ENCODE measurements at regions not wholly inside any gene's neighbourhood (a gene's known extent, or its start where the extent isn't known, plus 50 kb on each side); places are given as distances from the start of the nearest gene placed in this dataset.

DNA sequence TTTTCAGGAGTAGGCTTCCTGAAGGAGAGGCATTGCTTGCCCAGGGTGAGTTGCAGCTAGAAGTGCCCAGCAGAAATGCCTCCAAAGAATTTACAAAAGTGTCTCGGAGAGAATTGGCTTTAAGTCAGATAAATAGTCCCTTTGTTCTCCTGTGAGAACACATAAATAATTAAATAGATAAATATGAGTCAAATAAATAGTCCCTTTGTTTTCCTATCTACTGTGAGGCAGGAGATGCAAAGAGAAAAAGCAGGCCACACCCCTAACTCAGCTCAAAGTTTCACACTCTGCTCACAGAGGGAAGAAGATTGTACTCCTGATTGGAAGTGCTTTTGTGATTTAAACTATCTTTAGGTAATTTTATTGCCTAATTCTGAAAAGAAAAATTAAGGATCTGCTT lies 180.7 kb upstream of the PRSS16 start (continued):
- no peak for TF ChIP-seq NR1H2 (CRISPR knock-in tag; IDR thresholded peaks at IDR 0.05)

- TF ChIP-seq PRRX2 (CRISPR knock-in tag; IDR thresholded peaks at IDR 0.05) (no peak), ZNF232 (CRISPR knock-in tag; IDR thresholded peaks at IDR 0.05) (no peak), MYBL2 (CRISPR knock-in tag; IDR thresholded peaks at IDR 0.05) (no peak), SOX15 (CRISPR knock-in tag; IDR thresholded peaks at IDR 0.05) (no peak), TEAD4 (CRISPR knock-in tag; IDR thresholded peaks at IDR 0.05) (no peak), NFATC4 (CRISPR knock-in tag; IDR thresholded peaks at IDR 0.05) (no peak), CTCF (IDR thresholded peaks at IDR 0.05) (no peak), JUN (CRISPR knock-in tag; IDR thresholded peaks at IDR 0.05) (no peak), ZNF423 (CRISPR knock-in tag; IDR thresholded peaks at IDR 0.05) (no peak), EMX1 (CRISPR knock-in tag; IDR thresholded peaks at IDR 0.05) (no peak), SMAD4 (CRISPR knock-in tag; IDR thresholded peaks at IDR 0.05) (no peak), MXD4 (CRISPR knock-in tag; IDR thresholded peaks at IDR 0.05; ENCODE audit: borderline replicate concordance) (no peak), USF2 (CRISPR knock-in tag; IDR thresholded peaks at IDR 0.05) (no peak), ZMAT4 (CRISPR knock-in tag; IDR thresholded peaks at IDR 0.05) (no peak), CREM (CRISPR knock-in tag; IDR thresholded peaks at IDR 0.05) (no peak), ZNF671 (CRISPR knock-in tag; IDR thresholded peaks at IDR 0.05) (no peak), CBFB (CRISPR knock-in tag; IDR thresholded peaks at IDR 0.05; ENCODE audit: low read depth) (no peak)
- TF ChIP-seq, protein P1, sequence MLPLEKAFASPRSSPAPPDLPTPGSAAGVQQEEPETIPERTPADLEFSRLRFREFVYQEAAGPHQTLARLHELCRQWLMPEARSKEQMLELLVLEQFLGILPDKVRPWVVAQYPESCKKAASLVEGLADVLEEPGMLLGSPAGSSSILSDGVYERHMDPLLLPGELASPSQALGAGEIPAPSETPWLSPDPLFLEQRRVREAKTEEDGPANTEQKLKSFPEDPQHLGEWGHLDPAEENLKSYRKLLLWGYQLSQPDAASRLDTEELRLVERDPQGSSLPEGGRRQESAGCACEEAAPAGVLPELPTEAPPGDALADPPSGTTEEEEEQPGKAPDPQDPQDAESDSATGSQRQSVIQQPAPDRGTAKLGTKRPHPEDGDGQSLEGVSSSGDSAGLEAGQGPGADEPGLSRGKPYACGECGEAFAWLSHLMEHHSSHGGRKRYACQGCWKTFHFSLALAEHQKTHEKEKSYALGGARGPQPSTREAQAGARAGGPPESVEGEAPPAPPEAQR (CRISPR knock-in tag; IDR thresholded peaks at IDR 0.05): no peak
- TF ChIP-seq, protein P2, sequence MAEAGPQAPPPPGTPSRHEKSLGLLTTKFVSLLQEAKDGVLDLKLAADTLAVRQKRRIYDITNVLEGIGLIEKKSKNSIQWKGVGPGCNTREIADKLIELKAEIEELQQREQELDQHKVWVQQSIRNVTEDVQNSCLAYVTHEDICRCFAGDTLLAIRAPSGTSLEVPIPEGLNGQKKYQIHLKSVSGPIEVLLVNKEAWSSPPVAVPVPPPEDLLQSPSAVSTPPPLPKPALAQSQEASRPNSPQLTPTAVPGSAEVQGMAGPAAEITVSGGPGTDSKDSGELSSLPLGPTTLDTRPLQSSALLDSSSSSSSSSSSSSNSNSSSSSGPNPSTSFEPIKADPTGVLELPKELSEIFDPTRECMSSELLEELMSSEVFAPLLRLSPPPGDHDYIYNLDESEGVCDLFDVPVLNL (CRISPR knock-in tag; IDR thresholded peaks at IDR 0.05; ENCODE audit: borderline replicate concordance, low read depth): no peak
- TF ChIP-seq, protein P3, sequence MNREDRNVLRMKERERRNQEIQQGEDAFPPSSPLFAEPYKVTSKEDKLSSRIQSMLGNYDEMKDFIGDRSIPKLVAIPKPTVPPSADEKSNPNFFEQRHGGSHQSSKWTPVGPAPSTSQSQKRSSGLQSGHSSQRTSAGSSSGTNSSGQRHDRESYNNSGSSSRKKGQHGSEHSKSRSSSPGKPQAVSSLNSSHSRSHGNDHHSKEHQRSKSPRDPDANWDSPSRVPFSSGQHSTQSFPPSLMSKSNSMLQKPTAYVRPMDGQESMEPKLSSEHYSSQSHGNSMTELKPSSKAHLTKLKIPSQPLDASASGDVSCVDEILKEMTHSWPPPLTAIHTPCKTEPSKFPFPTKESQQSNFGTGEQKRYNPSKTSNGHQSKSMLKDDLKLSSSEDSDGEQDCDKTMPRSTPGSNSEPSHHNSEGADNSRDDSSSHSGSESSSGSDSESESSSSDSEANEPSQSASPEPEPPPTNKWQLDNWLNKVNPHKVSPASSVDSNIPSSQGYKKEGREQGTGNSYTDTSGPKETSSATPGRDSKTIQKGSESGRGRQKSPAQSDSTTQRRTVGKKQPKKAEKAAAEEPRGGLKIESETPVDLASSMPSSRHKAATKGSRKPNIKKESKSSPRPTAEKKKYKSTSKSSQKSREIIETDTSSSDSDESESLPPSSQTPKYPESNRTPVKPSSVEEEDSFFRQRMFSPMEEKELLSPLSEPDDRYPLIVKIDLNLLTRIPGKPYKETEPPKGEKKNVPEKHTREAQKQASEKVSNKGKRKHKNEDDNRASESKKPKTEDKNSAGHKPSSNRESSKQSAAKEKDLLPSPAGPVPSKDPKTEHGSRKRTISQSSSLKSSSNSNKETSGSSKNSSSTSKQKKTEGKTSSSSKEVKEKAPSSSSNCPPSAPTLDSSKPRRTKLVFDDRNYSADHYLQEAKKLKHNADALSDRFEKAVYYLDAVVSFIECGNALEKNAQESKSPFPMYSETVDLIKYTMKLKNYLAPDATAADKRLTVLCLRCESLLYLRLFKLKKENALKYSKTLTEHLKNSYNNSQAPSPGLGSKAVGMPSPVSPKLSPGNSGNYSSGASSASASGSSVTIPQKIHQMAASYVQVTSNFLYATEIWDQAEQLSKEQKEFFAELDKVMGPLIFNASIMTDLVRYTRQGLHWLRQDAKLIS (CRISPR knock-in tag; IDR thresholded peaks at IDR 0.05; ENCODE audit: borderline replicate concordance): no peak
- Mint-ChIP-seq H3K27ac (no peak overlapping the region), H3K27me3 (ENCODE audit: low read depth) (no peaks in the 10 kb centered on the region; the same call in 1 of the 2 replicates), H3K4me3 (no peak overlapping the region), H3K36me3 (no peaks in the 10 kb centered on the region), H3K9me3 (no peaks in the 10 kb centered on the region), H3K4me1 (0 out of 2 replicates have a peak, but pooled peaks cover 2% of the 10 kb centered on the region)
- ChIA-PET POLR2A (no interaction called here), CTCF (no interaction called here)
- no peak for ATAC-seq
- no peak for DNase-seq (ENCODE audit: low spot score)
Measured at GRCh38 chr6:27073441-27073840, 174.1 kb upstream of the PRSS16 start.

Data from WTC11 (cell line).